ENCODE measurements at regions not wholly inside any gene's neighbourhood (a gene's known extent, or its start where the extent isn't known, plus 50 kb on each side); places are given as distances from the start of the nearest gene placed in this dataset.

DNA sequence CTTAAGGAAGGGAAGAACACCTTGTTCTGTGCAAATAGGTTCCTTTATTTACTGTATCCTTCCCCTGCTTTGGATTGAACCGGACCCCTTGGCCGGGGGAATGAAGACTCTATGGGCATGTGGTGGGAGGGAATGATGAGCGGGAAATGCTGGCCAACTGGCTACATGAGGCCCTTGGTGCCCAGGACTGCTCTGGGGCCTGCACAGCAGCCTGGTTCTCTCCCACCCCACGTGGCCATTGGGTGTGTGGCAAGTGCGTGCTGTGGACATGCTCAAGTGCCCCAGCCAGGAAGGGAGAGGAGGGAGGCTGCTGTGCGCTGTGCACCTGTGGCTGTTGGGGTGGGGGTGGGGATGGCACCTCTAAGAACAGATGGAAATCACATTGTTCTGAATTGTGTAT, 917.0 kb upstream of the GHITM start:
- TF ChIP-seq, protein P1, sequence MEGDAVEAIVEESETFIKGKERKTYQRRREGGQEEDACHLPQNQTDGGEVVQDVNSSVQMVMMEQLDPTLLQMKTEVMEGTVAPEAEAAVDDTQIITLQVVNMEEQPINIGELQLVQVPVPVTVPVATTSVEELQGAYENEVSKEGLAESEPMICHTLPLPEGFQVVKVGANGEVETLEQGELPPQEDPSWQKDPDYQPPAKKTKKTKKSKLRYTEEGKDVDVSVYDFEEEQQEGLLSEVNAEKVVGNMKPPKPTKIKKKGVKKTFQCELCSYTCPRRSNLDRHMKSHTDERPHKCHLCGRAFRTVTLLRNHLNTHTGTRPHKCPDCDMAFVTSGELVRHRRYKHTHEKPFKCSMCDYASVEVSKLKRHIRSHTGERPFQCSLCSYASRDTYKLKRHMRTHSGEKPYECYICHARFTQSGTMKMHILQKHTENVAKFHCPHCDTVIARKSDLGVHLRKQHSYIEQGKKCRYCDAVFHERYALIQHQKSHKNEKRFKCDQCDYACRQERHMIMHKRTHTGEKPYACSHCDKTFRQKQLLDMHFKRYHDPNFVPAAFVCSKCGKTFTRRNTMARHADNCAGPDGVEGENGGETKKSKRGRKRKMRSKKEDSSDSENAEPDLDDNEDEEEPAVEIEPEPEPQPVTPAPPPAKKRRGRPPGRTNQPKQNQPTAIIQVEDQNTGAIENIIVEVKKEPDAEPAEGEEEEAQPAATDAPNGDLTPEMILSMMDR (IDR thresholded peaks at IDR 0.05) = no peak
- TF ChIP-seq POLR2A (IDR thresholded peaks at IDR 0.05) (no peak), POLR2AphosphoS5 (IDR thresholded peaks at IDR 0.05) (no peak)
